Spleen (tissue), 11 donors: ENCODE measurements at regions not wholly inside any gene's neighbourhood (a gene's known extent, or its start where the extent isn't known, plus 50 kb on each side); places are given as distances from the start of the nearest gene placed in this dataset.

Experiments
- DNase-seq: peaks from one replicate; pipeline ENCODE4 v3.0.0-alpha.2; 2020
- H3K27ac ChIP-seq, 8 donors: fragments of 200-600 bp; sonication (generic) in 7 of 8; 1 replicate in 4 of 8; 2 replicates in 4 of 8; pipeline versions ENCODE4 v1.5.0 to v1.8.0; 2016 to 2021; ENCODE audit warnings: inconsistent platforms in 4 of 8, mild to moderate bottlenecking in 4 of 8, moderate library complexity in 1 of 8
- H3K27me3 ChIP-seq, 7 donors: fragments of 200-600 bp; sonication (generic) in 6 of 7; replicated peaks in 1 of 7; 1 replicate in 4 of 7; 2 replicates in 3 of 7; pipeline versions ENCODE4 v1.5.0 to v1.8.0; 2016 to 2021; ENCODE audit warnings: inconsistent platforms in 3 of 7, mild to moderate bottlenecking in 1 of 7
- H3K36me3 ChIP-seq, 6 donors: fragments of 200-600 bp; sonication (generic) in 5 of 6; 1 replicate in 4 of 6; 2 replicates in 2 of 6; pipeline versions ENCODE4 v1.5.0 to v1.8.0; 2016 to 2021; ENCODE audit warnings: inconsistent platforms in 2 of 6
- H3K4me1 ChIP-seq, 6 donors: fragments of 200-600 bp; sonication (generic) in 5 of 6; 1 replicate in 3 of 6; 2 replicates in 3 of 6; pipeline versions ENCODE4 v1.5.0 to v1.8.0; 2016 to 2021; ENCODE audit warnings: inconsistent platforms in 3 of 6
- H3K4me3 ChIP-seq, 8 donors: fragments of 200-600 bp; sonication (generic) in 7 of 8; 1 replicate in 4 of 8; 2 replicates in 4 of 8; pipeline versions ENCODE4 v1.5.0 to v1.8.0; 2016 to 2021; ENCODE audit warnings: inconsistent platforms in 4 of 8, mild to moderate bottlenecking in 4 of 8, moderate library complexity in 2 of 8
- H3K9me3 ChIP-seq, 8 donors: fragments of 200-600 bp; sonication (generic) in 7 of 8; 1 replicate in 4 of 8; 2 replicates in 4 of 8; pipeline versions ENCODE4 v1.5.0 to v1.8.0; 2016 to 2021; ENCODE audit warnings: inconsistent platforms in 4 of 8
- CTCF ChIP-seq, 11 experiments: fragments of 200-600 bp in 7 of 11; fragments of 450-650 bp in 4 of 11; sonication (generic) in 4 of 11; IDR thresholded peaks in 8 of 11; conservative IDR thresholded peaks in 3 of 11; 1 replicate in 7 of 11; 2 replicates in 4 of 11; pipeline versions ENCODE4 v1.4.0 to v1.8.0; 2016 to 2021; ENCODE audit warnings: antibody characterized with exemption in 11 of 11, inconsistent platforms in 4 of 11, mild to moderate bottlenecking in 1 of 11
- POLR2A ChIP-seq, 3 donors: fragments of 450-650 bp; IDR thresholded peaks; one replicate each; pipeline ENCODE4 v1.5.1; 2017; ENCODE audit warnings: antibody characterized with exemption in 3 of 3, mild to moderate bottlenecking in 1 of 3
- POLR2AphosphoS5 ChIP-seq, 3 donors: sonication (generic); formaldehyde crosslinking; IDR thresholded peaks; one replicate each; pipeline ENCODE4 v1.5.1; 2017; ENCODE audit warnings: antibody characterized with exemption in 3 of 3
- WGBS, 5 donors: extraction: QIAGEN DNeasy Blood & Tissue Kit in 3 of 5; methylation state at CpG; one replicate each; pipeline versions ENCODE4 v1.1.5 to v1.1.7; 2013 to 2018; 5-methylcytosine and 5-hydroxymethylcytosine counted together
- intact Hi-C: fragments of 100-400 bp; cut with DNase I; formaldehyde crosslinking; loops from one replicate; pipeline ENCODE4 v1.15.0; 2023; ENCODE audit warnings: low total_unique reads
- donor health status: healthy with polysubstance abuse.
- donor health status: DM: no; HTN: no; CAD: no; lungs with moderate emphysema.
- donor health status: DM: no; HTN: no; CAD: no.
- donor health status: Bipolar disorder and iron deficiency.
- donor health status: healthy.
- donor health status: DM: no; HTN: no; CAD: no.
- donor health status: DM: yes; HTN: yes; CAD: no.

- 84 to 91% (median 87%) methylated on average over 15 of the region's 15 CpGs for WGBS, 5 donors
- TF ChIP-seq POLR2A (IDR thresholded peaks at IDR 0.05), result no peak
- no peak for TF ChIP-seq CTCF (IDR thresholded peaks at IDR 0.05 in 8 of 11, conservative IDR thresholded peaks at IDR 0.05 in 3 of 11)
- TF ChIP-seq POLR2AphosphoS5 (IDR thresholded peaks at IDR 0.05), result no peak
- H3K4me3 ChIP-seq, result no peak overlapping the region
- H3K36me3 ChIP-seq, result no peaks in the 10 kb centered on the region
- peaks cover 0 to 6% (median 0%) of the 10 kb centered on the region in 8 donors for H3K9me3 ChIP-seq
- H3K27me3 ChIP-seq, result no peaks in the 10 kb centered on the region
- intact Hi-C loops, result no loop called here
- no peaks in the 10 kb centered on the region for H3K4me1 ChIP-seq
- H3K27ac ChIP-seq, result no peak overlapping the region
- peak; percentile 59 for DNase-seq
Observed at GRCh38 chr5:3341446-3342240, 254.0 kb upstream of the IRX1 start.

- no peaks in the 10 kb centered on the region for H3K36me3 ChIP-seq
- H3K27me3 ChIP-seq, result no peaks in the 10 kb centered on the region
- H3K9me3 ChIP-seq, result peaks cover 0 to 6% (median 0%) of the 10 kb centered on the region in 8 donors
- intact Hi-C loops, result no loop called here
- H3K4me3 ChIP-seq, result no peak overlapping the region
- no peak overlapping the region for H3K27ac ChIP-seq
- no peak for TF ChIP-seq POLR2A (IDR thresholded peaks at IDR 0.05)
- no peak for TF ChIP-seq CTCF (IDR thresholded peaks at IDR 0.05 in 8 of 11, conservative IDR thresholded peaks at IDR 0.05 in 3 of 11)
- no peak for TF ChIP-seq POLR2AphosphoS5 (IDR thresholded peaks at IDR 0.05)
- WGBS, 5 donors, result 76 to 87% (median 81%) methylated on average over 7 to 12 of the region's 12 CpGs
- H3K4me1 ChIP-seq, result no peaks in the 10 kb centered on the region
- peak; percentile 69 for DNase-seq
Observed at GRCh38 chr5:3340471-3340870, 255.2 kb upstream of the IRX1 start.

DNA sequence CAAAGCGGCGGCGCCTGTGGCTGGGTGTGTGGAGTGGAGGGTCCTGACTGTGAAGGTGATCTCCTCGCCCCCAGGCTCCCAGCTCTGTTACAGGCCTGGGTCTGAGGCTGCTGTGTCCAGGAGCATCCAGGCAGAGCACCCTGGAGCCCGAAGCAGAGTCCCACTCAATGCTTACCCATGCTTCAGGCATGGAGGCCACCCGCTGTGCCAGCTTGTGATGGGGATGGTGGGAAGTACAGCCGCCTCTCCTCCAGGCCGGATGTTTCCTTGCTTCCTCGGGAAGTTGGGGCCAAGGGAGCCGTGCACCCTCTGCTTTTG, 255.9 kb upstream of the IRX1 start:
- Histone ChIP-seq H3K27ac (no peak overlapping the region), H3K27me3 (no peaks in the 10 kb centered on the region), H3K36me3 (no peaks in the 10 kb centered on the region), H3K4me3 (no peak overlapping the region), H3K4me1 (no peaks in the 10 kb centered on the region), H3K9me3 (peaks cover 0 to 6% (median 0%) of the 10 kb centered on the region in 8 donors)
- WGBS, 5 donors, result 66 to 84% (median 72%) methylated on average over 5 to 10 of the region's 10 CpGs
- DNase-seq, result peak; percentile 70
- intact Hi-C loops, result no loop called here
- TF ChIP-seq POLR2AphosphoS5 (IDR thresholded peaks at IDR 0.05) (peak in 2 of 3 donors; percentile 41 to 48), CTCF (IDR thresholded peaks at IDR 0.05 in 8 of 11, conservative IDR thresholded peaks at IDR 0.05 in 3 of 11) (no peak), POLR2A (IDR thresholded peaks at IDR 0.05) (no peak)

DNA sequence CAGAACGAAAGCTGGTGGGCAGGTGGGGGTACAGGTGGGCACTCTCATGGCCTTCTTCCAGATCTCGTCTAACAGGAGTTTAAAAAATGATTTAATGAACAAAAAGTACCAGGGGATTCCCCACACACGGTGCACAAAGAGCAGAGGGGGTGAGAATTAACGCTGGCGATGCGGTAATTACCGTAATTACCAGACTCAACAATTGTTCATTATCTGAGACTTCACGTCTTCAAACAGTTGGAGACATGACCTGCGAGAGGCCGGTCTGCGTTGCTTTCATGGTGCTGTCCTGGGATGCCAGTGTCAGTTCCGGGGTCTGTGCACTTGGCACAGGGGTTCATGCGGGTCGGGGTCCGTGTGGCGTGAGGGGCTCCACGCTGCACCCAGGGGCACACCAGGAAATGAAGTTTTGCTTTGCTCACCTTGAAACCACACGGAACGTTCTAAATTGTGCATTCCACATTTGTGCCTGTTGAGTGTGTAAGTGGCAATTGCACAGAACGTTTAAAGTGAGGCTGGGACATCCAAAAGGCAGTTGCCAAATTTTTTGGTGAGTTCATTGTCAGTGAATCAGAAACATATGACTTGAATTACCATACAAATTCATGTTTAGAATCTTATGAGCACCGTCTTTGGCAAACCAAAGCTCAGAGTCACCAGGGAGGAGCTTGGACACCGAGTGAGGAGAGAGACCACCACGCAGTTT, 256.4 kb upstream of the IRX1 start:
- Histone ChIP-seq H3K4me3 (no peak overlapping the region), H3K4me1 (no peaks in the 10 kb centered on the region), H3K27ac (no peak overlapping the region), H3K36me3 (no peaks in the 10 kb centered on the region), H3K27me3 (no peaks in the 10 kb centered on the region), H3K9me3 (peaks cover 0 to 6% (median 0%) of the 10 kb centered on the region in 8 donors)
- DNase-seq, result no peak
- intact Hi-C loops, result no loop called here
- TF ChIP-seq CTCF (IDR thresholded peaks at IDR 0.05 in 8 of 11, conservative IDR thresholded peaks at IDR 0.05 in 3 of 11) (no peak), POLR2A (IDR thresholded peaks at IDR 0.05) (no peak), POLR2AphosphoS5 (IDR thresholded peaks at IDR 0.05) (no peak)
- whole genome bisulfite sequencing, 5 donors, result 75 to 90% (median 83%) methylated on average over 22 to 23 of the region's 23 CpGs
